OCI-LY1 (cell line): ENCODE measurements at regions not wholly inside any gene's neighbourhood (a gene's known extent, or its start where the extent isn't known, plus 50 kb on each side); places are given as distances from the start of the nearest gene placed in this dataset.

Experiments used
- EZH2 ChIP-seq: fragments of 200-600 bp; sonication (generic), shearing (Covaris generic); IDR thresholded peaks from 2 replicates; pipeline ENCODE4 v1.8.0; 2017; ENCODE audit warnings: borderline replicate concordance, mixed run types, mild to moderate bottlenecking, antibody characterized with exemption, low read length, moderate library complexity, mixed read lengths
- TF ChIP-seq, protein P1 (sequence below): fragments of 200-600 bp; sonication (generic), shearing (Covaris generic); IDR thresholded peaks from 2 replicates; pipeline ENCODE4 v1.5.1; 2017; ENCODE audit warnings: mild to moderate bottlenecking, antibody characterized with exemption, low read length, moderate library complexity, mixed read lengths

DNA sequence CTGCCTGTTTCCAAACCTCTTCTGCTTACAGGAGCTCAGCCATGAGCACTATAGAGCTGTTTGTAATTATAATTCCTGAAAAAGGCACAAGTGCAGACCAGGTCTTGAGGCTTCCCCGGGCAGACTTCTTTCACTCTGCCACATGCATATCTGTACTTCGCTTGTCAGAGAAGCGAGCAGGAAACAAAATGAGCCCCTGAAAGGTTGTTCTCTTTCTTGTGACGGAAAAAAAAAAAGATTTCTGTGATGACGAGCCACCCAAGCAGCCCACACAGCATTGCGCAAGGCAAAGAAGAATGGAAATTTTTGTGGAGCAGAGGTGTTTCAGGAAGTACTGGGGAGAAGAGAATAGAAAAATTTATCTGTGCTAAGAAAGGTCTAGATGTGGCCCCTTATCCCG, 54.0 kb upstream of the LINC00305 start:
- TF ChIP-seq, protein P1, sequence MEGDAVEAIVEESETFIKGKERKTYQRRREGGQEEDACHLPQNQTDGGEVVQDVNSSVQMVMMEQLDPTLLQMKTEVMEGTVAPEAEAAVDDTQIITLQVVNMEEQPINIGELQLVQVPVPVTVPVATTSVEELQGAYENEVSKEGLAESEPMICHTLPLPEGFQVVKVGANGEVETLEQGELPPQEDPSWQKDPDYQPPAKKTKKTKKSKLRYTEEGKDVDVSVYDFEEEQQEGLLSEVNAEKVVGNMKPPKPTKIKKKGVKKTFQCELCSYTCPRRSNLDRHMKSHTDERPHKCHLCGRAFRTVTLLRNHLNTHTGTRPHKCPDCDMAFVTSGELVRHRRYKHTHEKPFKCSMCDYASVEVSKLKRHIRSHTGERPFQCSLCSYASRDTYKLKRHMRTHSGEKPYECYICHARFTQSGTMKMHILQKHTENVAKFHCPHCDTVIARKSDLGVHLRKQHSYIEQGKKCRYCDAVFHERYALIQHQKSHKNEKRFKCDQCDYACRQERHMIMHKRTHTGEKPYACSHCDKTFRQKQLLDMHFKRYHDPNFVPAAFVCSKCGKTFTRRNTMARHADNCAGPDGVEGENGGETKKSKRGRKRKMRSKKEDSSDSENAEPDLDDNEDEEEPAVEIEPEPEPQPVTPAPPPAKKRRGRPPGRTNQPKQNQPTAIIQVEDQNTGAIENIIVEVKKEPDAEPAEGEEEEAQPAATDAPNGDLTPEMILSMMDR: no peak
- no peak for TF ChIP-seq EZH2
